HepG2 (cell line): ENCODE measurements at regions not wholly inside any gene's neighbourhood (a gene's known extent, or its start where the extent isn't known, plus 50 kb on each side); places are given as distances from the start of the nearest gene placed in this dataset.

Source experiments
- DMAP1 ChIP-seq: IDR thresholded peaks from 2 replicates; pipeline ENCODE4 v1.6.1; 2016
- DR1 ChIP-seq: sonication (generic); formaldehyde crosslinking; IDR thresholded peaks from 2 replicates; pipeline ENCODE4 v1.8.0; 2021; ENCODE audit warnings: mild to moderate bottlenecking, missing genetic modification reagents, inconsistent platforms
- NFE2L2 ChIP-seq: fragments of 150-350 bp; IDR thresholded peaks from 2 replicates; pipeline ENCODE4 v1.6.1; 2014; ENCODE audit warnings: low read length
- POLR2A ChIP-seq, 2 experiments: IDR thresholded peaks; 2 replicates each; pipeline ENCODE4 v1.6.1; 2011; ENCODE audit warnings: low read depth in 2 of 2, low read length in 2 of 2, mild to moderate bottlenecking in 1 of 2, moderate library complexity in 1 of 2; ENCODE audit not compliant: insufficient read depth in 1 of 2
- POLR2AphosphoS5 ChIP-seq: IDR thresholded peaks from 2 replicates; pipeline ENCODE4 v1.6.1; 2012; ENCODE audit warnings: low read depth, low read length
- REL ChIP-seq: sonication (generic); formaldehyde crosslinking; conservative IDR thresholded peaks from 2 replicates; pipeline ENCODE4 v1.8.0; 2022; ENCODE audit warnings: mild to moderate bottlenecking, missing genetic modification reagents, moderate library complexity
- RFX1 ChIP-seq: fragments of 450-650 bp; IDR thresholded peaks from 2 replicates; pipeline ENCODE4 v1.6.1; 2017
- SIN3B ChIP-seq: fragments of 150-350 bp; IDR thresholded peaks from 2 replicates; pipeline ENCODE4 v1.6.1; 2014; ENCODE audit warnings: low read length
- ZNF768 ChIP-seq: sonication (generic); formaldehyde crosslinking; IDR thresholded peaks from 2 replicates; pipeline ENCODE4 v1.4.0; 2020; ENCODE audit warnings: missing genetic modification reagents
- TF ChIP-seq, protein P1 (sequence below): sonication (generic); formaldehyde crosslinking; IDR thresholded peaks from 2 replicates; pipeline ENCODE4 v1.5.1; 2020; ENCODE audit warnings: missing genetic modification reagents, mild to moderate bottlenecking, borderline replicate concordance
- TF ChIP-seq, protein P2 (sequence below), 2 experiments: sonication (generic) in 1 of 2; formaldehyde crosslinking in 1 of 2; IDR thresholded peaks; 2 replicates each; pipeline versions ENCODE4 v1.5.1 to v1.6.1; 2011 to 2020; ENCODE audit warnings: borderline replicate concordance in 1 of 2, low read depth in 1 of 2, low read length in 1 of 2, mild to moderate bottlenecking in 1 of 2, missing genetic modification reagents in 1 of 2, moderate library complexity in 1 of 2

GRCh38 chr13:111872475-111873150, 194.3 kb upstream of the SOX1 start:
- TF ChIP-seq SIN3B (no peak), POLR2AphosphoS5 (no peak), POLR2A (IDR thresholded peaks at IDR 0.05; ENCODE audit: insufficient read depth in 1 of 2, low read depth in 2 of 2, low read length in 2 of 2) (no peak), DR1 (CRISPR knock-in tag) (no peak), DMAP1 (CRISPR knock-in tag) (no peak), REL (CRISPR knock-in tag) (no peak), RFX1 (no peak), NFE2L2 (no peak), ZNF768 (CRISPR knock-in tag) (no peak)
- TF ChIP-seq, protein P1, sequence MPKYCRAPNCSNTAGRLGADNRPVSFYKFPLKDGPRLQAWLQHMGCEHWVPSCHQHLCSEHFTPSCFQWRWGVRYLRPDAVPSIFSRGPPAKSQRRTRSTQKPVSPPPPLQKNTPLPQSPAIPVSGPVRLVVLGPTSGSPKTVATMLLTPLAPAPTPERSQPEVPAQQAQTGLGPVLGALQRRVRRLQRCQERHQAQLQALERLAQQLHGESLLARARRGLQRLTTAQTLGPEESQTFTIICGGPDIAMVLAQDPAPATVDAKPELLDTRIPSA (CRISPR knock-in tag): no peak
- TF ChIP-seq, protein P2, sequence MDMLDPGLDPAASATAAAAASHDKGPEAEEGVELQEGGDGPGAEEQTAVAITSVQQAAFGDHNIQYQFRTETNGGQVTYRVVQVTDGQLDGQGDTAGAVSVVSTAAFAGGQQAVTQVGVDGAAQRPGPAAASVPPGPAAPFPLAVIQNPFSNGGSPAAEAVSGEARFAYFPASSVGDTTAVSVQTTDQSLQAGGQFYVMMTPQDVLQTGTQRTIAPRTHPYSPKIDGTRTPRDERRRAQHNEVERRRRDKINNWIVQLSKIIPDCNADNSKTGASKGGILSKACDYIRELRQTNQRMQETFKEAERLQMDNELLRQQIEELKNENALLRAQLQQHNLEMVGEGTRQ (IDR thresholded peaks at IDR 0.05; ENCODE audit: low read depth, low read length): no peak
- TF ChIP-seq, protein P2 (CRISPR knock-in tag; IDR thresholded peaks at IDR 0.05; ENCODE audit: borderline replicate concordance): no peak
